ENCODE measurements at regions not wholly inside any gene's neighbourhood (a gene's known extent, or its start where the extent isn't known, plus 50 kb on each side); places are given as distances from the start of the nearest gene placed in this dataset.

- intact Hi-C loops (cut with DNase I, micrococcal nuclease): no loop called here
- no peak for ATAC-seq
- no peak for DNase-seq
These were observed 358.5 kb upstream of the DSEL start for GRCh38 chr18:67875060-67875459.

DNA sequence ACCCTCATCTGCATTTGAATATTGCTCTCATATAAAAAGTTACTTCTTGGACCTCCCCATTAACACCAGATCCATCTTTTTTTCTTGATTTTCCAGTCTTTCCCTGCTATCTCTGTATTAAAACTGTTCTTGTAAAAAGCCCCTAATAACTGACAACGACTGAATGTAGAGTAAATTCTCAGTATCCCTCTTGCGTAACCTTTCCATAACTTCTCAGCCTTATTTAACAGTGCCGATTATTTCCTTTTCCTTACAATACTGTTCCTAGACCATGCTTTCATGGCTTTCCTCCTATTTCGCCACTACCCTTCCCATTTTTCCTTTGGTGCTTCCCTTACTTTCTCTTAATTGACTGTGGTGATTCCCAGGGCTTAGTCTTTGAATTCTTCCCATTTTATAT lies 348.9 kb upstream of the DSEL start:
- ATAC-seq (no peak), DNase-seq (no peak)
- intact Hi-C loops (cut with DNase I, micrococcal nuclease): no loop called here

- no peak for ATAC-seq
- intact Hi-C loops (cut with DNase I, micrococcal nuclease): no loop called here
- no peak for DNase-seq
These were observed 348.3 kb upstream of the DSEL start for GRCh38 chr18:67864677-67865340.

- DNase-seq (no peak), ATAC-seq (no peak)
- intact Hi-C loops (cut with DNase I, micrococcal nuclease): no loop called here
These were observed 345.5 kb upstream of the DSEL start for GRCh38 chr18:67862069-67862468.

DNA sequence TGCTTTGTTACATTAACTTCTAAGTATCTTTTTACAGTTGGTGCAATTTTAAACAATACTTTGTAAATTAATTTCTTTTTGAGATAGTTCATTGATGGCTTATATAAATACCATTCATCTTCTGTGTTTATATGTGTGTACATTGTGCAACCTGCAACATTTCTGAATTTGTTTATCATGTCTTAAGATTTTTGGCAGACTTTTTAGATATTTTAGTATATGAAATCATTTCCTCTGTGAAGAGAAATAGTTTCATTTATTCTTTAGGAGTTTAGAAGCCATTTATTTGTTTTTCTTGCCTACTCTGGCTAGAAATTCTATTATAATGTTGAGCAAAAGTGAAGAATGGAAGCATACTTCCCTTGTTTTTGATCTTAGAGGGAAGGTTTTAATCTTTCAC lies 337.8 kb upstream of the DSEL start:
- ATAC-seq (no peak), DNase-seq (no peak)
- intact Hi-C loops (cut with DNase I, micrococcal nuclease): no loop called here

DNA sequence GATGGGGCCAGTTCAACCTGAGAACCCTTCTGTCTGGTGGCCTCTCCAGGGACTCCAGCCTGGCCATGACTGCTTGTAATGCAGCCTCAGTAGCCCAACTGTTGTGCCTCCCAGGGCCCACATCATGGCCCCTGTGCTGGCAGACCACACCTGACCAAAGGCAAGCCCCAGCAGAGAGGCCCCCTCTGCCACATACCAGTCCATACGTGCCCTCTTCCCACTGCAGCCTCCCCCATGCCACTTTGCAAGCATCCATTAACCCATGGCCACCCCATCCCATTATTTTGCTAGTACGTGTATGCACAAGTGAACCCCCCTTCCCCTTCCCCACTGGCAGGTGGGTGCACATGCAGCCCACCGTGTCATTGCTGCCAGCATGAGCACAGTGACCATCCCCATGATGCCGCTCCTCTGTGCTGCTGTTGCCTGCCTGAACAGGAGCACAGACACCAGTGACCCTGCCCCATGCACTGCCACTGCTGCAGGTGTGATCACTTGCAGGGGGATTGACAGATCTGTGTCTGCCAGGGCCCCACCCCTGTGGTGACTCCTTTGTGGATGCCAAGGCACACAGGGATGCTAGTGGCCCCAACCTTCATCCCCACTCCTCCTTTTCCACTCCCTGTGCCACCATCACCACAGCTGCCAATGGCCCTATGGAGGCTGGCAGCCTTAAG lies 330.0 kb upstream of the DSEL start:
- intact Hi-C loops (cut with DNase I, micrococcal nuclease): no loop called here
- no peak for ATAC-seq

DNA sequence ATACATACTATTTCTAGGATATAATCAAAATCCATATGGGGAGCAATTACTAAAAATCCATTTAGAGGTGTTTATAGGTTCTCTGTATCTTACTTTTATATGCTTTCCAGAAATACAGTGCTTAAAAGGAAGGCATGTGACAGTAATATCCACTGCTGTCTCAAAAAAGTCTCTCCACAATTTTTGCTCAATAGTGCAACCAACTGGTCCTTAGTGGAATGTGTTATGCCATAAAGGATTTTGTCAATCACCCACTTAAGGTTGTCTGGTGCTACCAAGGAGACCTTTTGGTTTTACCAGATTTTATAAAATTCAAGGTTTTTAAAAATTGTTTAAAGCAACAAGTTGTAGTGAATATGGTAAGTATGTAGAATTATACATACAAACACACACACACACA lies 328.5 kb upstream of the DSEL start:
- intact Hi-C loops (cut with DNase I, micrococcal nuclease): no loop called here
- ATAC-seq (no peak), DNase-seq (no peak)

More for the DNA sequence above, 330.0 kb upstream of the DSEL start:
- DNase-seq: no peak

DNA sequence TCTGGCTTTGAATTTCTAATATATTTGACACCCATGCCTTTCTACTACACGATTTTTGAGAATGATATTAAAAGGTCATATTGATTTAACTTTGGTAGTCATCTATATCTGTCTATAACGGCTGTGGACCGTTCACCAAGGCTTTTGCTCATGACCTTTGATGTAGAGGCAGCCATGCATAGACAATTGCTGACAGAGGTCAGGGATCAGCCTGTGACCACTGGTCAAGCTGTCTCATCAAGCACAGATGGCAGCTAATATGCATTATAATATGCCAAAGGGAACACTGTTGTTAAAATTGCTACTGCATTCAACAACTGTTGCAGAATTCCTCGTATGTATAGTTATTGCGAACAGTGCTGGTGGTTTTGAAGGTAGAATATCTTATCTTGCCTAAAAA lies 323.9 kb upstream of the DSEL start:
- DNase-seq (no peak), ATAC-seq (no peak)
- intact Hi-C loops (cut with DNase I, micrococcal nuclease): no loop called here

DNA sequence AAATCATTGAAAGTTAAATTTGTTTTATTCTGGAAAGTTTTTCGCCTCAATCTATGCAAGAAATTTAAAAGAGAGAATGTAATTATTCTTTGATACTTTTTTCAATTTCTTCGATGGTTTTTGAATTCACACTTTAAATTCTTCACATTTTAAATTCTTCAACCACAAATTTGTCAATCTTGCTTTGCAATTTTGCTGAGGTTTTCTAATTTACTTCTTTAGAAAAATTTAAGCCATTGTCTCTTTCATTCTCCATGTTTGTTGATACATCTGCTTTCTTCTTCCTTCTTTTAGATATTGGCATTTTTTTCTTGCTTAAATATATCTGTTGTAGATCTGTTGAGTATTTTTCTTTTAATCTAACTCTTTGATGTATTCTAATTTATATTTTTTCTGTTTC lies 301.9 kb upstream of the DSEL start:
- no peak for DNase-seq
- no peak for ATAC-seq
- intact Hi-C loops (cut with DNase I, micrococcal nuclease): no loop called here

- intact Hi-C loops (cut with DNase I, micrococcal nuclease): no loop called here
- no peak for DNase-seq
- ATAC-seq: no peak
These were observed 298.8 kb upstream of the DSEL start for GRCh38 chr18:67815280-67815679.

DNA sequence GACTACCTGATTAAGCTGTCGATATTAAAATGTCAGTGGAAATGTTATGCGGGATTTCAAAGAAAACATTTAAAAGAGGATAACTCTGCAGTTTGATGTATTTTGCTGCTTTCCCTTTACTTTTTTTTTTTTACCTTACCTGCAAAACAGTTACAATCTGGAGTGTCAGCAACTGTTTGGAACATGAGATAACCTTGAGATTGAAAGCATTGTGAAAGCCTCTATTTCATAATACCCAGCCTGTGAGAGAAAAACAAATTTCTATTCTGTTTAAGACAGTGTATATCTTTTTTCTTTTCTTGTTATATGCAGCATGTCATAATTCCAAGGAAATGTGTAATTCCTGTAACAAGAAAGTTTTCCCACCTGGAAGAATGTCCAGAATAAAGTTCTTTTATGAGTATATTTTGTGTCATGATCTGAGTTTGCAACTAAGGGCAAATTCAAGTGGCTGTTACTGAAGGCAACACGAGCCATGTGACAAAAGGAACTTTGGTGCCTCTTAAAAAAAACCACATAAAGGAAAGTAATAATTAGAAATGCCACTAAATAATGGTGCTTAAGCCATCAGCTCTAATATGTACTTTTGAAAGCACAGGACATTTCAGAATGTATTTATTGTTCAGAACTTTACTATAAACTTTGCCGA lies 297.0 kb upstream of the DSEL start:
- intact Hi-C loops (cut with DNase I, micrococcal nuclease): no loop called here
- DNase-seq (no peak), ATAC-seq (no peak)

DNA sequence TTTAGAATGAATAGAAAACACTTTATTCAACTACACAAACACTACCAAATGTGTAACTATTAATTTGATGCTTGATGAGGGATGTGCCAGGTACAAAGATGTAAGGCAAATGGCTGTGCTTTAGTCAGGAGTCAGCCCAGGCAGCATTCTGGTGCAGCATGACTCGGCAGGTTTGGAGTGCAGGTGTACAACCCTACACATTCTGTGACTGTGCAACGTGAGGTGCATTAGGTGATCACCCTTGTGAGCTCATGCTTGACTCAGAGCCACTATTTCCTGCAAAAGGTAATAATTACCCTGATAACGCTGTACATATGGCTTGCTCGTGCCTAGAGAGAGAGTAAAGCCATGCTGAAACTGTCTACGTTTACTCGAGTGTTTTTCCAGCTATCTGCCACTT lies 288.7 kb upstream of the DSEL start:
- intact Hi-C loops (cut with DNase I, micrococcal nuclease): no loop called here
- ATAC-seq (no peak), DNase-seq (no peak)

GRCh38 chr18:67794521-67794920 lies 278.0 kb upstream of the DSEL start:
- no peak for ATAC-seq
- DNase-seq: no peak
- intact Hi-C loops (cut with DNase I, micrococcal nuclease): no loop called here

DNA sequence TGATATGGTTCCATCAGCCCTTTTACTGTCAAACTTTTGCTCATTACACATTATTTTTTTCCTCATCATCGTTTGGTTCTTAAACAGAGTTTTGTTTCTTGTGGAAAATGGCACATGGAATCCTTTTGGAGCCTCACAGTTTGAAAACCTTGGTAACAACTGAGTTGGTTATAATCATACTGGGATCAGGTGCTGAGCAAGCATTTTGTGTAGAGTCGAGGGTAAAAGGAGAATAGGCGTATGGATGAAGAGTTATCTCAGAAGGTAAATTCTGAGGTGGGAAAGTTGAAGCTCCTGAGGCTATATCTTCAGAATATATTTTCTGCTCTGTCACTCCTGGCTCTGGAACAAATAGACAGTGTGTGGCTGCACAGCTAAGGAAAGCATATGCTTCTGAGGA lies 274.0 kb upstream of the DSEL start:
- ATAC-seq (no peak), DNase-seq (no peak)
- intact Hi-C loops (cut with DNase I, micrococcal nuclease): no loop called here

- DNase-seq: no peak
- ATAC-seq: no peak
- intact Hi-C loops (cut with DNase I, micrococcal nuclease): no loop called here
These were observed 272.6 kb upstream of the DSEL start for GRCh38 chr18:67789165-67789545.

DNA sequence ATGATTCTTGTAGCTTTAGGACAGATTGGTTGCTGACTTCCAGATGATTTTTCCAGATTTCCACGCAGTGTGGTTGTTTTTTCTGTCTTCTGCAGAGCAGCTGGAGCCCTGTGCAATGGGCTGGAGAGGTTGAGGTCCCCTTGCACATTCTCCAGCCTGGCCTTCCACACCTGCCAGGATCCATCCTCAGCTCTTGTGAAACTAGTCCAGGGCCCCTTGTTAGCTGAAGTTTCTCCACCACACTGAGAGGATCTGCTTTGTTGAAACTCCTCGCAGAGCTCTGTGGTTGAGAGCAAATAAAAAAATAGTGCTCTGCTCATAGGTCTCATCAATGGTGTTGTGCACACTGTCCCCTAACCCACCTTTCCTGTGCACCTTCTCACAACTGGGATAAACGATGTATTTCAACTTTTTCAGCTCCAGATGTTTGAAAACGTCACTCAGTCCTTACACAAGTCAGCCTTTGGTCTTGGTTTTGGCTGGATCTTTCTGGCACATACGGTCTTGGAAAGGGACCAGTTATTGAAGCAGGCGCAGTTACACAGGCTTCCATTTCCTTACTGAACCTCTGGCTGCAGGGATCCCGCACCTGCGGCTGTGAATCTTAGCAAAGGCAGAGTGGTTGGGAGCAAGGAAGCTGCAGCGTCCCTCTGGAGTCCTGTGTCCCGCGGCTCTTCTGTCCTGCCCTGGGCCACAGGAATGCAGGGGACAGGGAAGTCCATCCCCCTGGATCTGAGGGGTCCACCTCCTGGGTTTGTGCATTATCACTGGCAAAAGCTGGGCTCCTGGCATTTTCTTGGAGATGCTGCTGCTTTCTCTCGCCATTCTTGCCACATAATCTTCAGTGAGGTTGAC lies 272.0 kb upstream of the DSEL start:
- intact Hi-C loops (cut with DNase I, micrococcal nuclease): no loop called here

DNA sequence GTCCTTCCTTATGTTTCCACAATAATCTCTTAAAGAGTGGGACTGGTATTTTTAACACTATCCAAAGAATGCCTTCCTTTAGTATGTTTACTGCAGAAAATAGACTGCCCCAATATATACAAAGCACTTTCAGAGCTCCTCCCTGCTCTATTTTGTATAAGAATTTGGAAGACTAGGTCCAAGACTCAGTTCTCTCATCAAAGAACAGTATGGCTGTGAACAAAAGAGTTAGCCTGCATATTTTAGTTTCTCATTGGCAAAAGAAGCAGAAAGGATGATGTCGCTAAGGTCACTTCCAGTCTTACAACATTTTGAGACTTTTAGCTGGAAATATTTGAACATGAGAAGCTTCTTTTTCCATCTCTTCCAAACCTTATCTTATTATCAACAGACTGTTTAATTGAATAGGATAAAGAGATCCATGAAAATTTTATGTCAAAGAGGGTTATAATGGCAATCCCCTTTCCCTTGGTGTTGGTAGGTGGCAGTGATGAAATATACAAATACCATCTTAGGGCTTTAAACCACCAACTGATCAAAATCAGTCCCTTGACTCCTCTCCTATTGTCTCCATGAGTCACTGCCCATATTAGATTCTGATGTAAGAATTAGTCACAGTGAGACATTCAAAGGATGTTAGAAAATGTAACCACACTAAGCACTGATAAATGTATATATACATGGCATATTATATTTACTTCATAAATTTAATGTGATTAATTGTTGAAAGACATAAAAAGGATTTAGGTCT lies 266.9 kb upstream of the DSEL start:
- DNase-seq: no peak
- intact Hi-C loops (cut with DNase I, micrococcal nuclease): no loop called here
- ATAC-seq: no peak

More for the DNA sequence above, 272.0 kb upstream of the DSEL start:
- DNase-seq (no peak), ATAC-seq (no peak)

DNA sequence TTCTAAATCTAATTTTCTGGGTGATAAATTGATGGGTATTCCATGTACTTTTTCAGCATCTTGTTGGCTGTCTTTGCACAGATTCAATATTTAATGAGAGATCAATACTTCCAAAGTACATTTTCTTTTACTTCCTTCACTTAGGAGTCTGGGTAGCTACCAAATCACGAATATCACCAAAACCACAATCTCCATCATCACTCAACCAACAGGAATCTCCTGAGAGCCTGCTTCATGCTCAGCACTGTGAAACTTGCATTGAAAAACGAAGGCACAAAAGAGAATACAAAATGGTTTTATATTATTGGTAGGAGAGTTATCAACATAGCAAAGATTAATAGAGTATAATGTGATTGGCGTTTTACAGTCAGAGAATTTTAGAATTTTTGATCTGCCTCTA lies 261.5 kb upstream of the DSEL start:
- intact Hi-C loops (cut with DNase I, micrococcal nuclease): no loop called here
- no peak for ATAC-seq
- no peak for DNase-seq

DNA sequence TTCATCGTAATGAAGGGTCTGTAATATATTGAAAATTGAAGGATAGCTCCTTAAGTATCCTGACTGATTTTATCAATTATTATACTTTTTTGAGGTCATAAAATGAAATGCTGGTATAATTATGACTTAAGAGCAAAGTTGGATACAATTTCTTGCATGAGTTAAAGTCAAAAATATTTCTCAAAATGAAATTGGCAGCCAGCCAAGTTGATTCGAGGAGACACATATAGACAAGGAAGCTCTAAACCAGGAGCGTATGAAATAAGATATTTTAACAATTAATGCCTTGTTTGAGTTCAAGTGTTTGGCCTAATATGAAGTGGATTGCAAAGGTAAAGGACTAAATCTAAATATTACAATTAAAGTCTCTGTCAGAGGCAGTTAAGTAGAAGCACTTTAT lies 260.4 kb upstream of the DSEL start:
- ATAC-seq: no peak
- intact Hi-C loops (cut with DNase I, micrococcal nuclease): no loop called here
- DNase-seq: no peak
